Left renal pelvis (tissue), 4 donors: ENCODE measurements at regions not wholly inside any gene's neighbourhood (a gene's known extent, or its start where the extent isn't known, plus 50 kb on each side); places are given as distances from the start of the nearest gene placed in this dataset.

ENCODE experiments used
- DNase-seq, 4 donors: peaks; one replicate each; pipeline ENCODE4 v3.0.0-alpha.2; 2013; ENCODE audit warnings: low read depth in 4 of 4, low spot score in 3 of 4

- DNase-seq, result no peak
These were observed 51.9 kb upstream of the ARHGAP42 start for GRCh38 chr11:100635194-100635593.

- no peak for DNase-seq
These were observed 50.6 kb upstream of the ARHGAP42 start for GRCh38 chr11:100636536-100636935.
